ENCODE measurements at regions not wholly inside any gene's neighbourhood (a gene's known extent, or its start where the extent isn't known, plus 50 kb on each side); places are given as distances from the start of the nearest gene placed in this dataset.

DNA sequence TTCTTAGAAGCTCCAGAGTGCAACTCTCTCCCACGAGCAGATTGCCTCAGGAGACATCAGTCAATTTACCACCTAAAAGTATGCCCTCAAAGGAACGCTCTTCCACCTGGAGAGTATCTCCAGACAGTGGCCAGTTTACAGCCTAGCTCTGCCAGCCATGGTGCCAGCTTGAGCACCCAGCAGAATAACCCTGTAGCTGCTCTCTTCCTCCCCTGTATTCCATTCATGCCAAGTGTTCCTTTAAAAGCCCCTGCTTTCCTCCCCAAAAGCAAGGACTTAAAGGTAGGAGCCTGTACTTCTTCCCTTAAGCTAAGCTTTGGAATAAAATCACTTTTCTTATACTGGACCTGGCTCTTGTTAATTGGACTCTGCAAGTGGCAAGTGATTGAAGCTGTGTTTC lies 245.4 kb upstream of the TMEM132C start:
- TF ChIP-seq, protein P1, sequence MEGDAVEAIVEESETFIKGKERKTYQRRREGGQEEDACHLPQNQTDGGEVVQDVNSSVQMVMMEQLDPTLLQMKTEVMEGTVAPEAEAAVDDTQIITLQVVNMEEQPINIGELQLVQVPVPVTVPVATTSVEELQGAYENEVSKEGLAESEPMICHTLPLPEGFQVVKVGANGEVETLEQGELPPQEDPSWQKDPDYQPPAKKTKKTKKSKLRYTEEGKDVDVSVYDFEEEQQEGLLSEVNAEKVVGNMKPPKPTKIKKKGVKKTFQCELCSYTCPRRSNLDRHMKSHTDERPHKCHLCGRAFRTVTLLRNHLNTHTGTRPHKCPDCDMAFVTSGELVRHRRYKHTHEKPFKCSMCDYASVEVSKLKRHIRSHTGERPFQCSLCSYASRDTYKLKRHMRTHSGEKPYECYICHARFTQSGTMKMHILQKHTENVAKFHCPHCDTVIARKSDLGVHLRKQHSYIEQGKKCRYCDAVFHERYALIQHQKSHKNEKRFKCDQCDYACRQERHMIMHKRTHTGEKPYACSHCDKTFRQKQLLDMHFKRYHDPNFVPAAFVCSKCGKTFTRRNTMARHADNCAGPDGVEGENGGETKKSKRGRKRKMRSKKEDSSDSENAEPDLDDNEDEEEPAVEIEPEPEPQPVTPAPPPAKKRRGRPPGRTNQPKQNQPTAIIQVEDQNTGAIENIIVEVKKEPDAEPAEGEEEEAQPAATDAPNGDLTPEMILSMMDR (IDR thresholded peaks at IDR 0.05): no peak
- TF ChIP-seq EZH2 (IDR thresholded peaks at IDR 0.05; ENCODE audit: borderline replicate concordance, insufficient read depth, low read depth, low read length, poor library complexity, severe bottlenecking): no peak

All from B cell (primary cell).